ENCODE measurements at regions not wholly inside any gene's neighbourhood (a gene's known extent, or its start where the extent isn't known, plus 50 kb on each side); places are given as distances from the start of the nearest gene placed in this dataset.

DNA sequence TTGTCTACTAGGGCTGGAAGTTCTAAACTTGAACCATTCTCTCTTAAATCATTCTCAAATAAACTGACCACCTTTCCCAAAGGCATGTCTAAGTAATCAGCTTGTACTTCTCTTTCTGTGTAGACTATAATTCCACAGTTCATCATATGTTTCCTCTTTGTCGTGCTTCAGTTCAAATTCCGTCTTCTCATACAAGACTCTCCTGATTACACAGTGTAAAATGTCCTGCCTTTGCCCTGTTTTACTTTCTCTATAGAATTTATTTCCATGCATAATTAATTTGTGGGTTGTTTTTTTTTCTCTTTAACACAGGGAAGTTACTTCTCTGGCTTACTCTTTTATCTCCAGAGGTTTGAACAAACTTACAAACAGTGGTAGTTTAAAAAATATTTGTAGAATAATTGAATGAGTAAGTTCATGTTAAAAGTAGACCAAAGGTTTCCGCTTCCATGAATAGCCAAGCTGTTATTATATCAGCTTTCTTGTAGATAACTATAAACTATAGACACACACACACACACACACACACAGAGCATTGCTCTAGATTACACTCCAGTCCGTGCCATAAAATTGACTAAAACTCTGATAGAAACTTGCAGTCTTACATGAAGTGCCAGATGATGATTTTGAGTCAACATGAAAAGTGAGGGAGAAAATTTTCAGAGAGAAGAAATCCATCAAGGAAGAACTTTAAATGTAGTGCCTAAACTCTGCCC is 119.0 kb downstream of the SUCNR1 start:
- no peak for DNase-seq

DNA sequence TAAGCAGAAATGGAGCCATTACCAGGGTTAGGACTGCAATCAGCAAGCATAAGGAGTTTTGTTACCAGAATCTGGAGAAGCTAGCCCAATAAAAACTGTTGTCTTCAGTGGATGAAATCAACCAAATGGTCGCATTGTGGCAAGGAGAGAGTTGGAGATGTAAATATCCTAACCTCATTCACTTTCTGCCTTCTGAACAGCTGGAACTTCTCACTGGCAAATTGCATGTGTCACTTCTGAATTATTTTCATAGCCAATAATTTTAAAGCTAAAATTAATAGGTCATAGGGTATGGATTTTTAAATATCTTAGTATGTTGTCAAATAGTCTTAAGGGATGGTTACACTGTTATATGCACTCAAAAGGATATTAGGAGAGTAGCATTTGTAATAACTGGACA is 121.6 kb downstream of the SUCNR1 start:
- no peak for DNase-seq

DNA sequence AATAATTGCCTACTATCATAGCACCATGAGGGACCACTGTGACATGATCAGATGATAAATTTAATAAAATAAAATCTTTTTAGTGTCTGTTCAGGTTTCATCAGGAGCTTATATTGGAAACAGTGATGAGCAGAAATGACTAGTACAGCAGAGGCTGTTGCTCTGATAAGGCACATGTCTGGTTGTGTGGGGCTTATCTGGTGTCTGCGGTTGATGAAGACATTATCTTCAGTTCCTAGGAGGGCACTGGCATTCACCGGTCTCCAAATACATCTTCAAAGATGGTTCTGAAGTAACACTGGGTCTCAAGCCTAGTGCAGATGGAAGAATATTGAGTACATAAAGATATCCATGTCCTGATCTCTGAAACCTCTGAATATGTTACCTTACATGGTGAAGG is 125.3 kb downstream of the SUCNR1 start:
- no peak for DNase-seq

DNA sequence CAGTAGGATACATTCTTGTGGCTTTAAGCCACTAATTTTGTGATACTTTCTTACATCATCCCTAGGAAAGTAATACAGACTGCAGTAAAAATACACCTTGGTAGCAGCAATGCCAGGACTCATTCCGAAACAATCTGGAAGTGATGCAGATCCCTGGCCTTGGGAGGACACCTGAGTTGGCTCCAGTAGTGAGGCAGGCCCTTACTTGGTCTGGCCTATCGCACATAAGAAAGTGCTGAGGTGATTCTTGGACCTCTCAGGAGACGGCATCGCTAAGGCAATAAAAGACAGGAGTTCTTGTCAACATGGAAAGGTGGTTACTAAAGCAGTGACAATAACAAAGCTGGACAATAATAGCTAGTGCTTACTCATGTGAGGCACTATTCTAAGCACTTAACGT is 126.5 kb downstream of the SUCNR1 start:
- no peak for DNase-seq

DNA sequence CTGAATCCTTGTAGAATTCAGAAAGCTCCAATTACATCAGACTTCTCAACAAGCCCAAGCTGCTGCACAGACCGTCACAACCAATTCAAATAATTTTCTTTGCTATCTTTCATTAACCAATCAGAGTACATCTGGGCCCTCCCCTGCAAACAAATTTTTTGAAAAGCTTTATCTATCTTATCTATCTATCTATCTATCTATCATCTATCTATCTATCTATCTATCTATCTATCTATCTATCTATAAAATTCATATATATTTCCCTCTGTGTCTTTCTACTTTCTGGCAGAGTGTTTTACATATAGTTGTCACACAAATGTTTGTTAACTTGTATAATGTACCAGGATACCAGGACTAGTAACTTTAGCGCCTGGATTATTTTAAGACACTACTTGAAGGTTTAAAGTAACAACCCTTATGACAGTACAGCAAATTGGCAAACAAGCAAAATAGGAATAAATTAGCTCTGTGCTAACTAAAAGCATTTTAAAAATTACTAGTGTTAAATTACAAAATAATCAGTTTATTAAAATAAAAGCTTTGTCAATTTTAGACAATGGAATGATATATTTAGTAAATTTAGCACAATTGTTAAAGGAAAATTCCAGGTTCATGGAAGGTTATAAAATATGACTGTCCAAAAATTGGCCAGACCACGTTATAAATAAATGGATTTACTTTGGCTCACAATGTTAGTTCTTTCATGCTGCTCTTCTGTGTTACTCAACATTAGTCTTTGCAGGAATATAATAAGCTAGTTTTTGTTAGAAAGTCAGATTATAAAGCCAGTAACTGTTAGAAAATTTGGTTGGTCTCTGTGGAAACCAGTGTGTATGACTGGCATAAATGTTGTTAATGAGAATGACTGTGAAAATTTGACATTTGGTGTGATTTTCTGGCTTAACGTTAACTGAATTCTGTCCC is 138.6 kb downstream of the SUCNR1 start:
- no peak for DNase-seq

DNA sequence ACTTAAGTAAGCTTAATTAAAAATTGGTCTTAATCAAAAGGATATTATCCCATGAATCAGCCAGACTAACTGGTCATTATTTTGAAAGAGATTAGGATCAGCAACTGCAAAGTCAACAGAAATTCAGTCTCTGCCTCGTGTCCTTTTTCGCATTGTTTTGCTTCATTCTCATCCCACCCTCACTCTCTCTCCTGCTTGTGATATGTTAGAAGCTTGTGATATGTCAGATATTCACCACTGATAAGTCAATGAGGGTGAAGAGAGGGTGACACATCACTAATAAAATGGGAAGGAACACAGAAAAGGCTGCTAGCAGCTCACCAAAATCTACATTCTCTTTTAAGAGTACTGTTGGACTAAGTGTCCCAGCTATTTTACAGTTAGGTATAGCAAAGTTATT is 146.1 kb downstream of the SUCNR1 start:
- DNase-seq, result no peak

DNA sequence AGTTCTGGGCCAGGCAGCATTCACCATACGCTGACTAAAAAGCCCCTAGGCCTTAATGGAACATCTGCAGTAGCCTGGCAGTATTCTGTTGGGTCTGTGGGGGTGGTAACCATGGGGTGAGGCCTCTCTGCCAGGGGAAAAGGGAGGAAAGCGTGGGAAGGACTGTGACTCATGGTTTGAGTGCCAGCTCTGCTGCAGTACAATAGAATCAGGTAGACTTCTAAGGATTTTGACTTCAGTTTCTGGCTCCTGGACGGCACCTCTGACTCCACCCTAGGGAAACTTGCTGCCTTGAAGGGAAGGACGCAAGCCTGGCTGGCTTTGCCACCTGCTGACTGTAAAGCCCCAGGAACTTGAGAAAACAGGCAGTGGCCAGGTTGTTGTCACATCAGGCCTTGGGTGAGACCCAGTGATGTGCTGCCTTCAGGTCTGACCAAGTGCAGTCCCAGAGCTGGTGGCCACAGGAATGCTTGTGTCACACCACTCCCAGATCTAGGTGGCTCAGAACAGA is 148.6 kb downstream of the SUCNR1 start:
- DNase-seq, result peak; percentile 70

DNA sequence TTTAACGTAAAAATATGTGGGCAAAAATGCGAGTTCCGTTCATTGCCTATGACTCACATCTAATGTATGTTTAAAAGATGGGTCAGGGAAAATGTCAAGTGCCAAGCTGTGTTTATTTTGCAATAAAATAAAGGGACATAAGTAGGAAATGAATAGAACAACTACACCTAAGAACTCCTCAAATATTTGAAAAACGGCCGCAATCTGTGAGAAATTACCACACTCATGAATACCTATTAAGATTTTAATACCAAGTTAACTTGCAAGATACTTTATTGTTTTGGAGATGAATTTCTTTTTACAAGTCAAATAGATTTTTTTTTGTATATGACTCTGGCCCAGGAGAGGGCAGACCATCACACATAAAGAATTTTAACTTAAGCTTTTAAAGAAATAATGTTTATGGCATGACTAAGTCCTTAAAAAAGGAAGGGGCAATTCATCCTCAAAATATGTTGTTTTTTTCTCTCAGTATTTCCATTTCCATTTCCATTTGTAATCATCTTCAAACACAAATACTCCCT is 152.7 kb downstream of the SUCNR1 start:
- DNase-seq, result no peak

DNA sequence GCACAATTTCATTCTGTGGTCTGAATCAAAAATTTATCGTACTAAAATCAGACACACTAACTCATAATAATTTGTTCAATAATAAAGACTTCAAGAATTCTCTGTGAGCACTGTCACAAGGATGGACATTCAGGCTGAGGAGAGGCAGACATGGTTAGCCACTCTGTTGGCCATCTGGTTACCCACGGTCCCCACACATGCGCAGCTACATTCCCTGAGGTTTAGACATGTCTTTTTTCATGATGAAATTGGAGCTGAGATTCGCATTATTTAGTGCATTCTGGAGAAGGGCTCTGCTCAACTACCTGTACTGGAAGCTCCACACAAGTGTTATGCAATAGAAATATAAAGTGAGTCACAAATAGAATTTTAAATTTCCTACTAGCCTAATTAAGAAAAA is 156.9 kb downstream of the SUCNR1 start:
- no peak for DNase-seq

DNA sequence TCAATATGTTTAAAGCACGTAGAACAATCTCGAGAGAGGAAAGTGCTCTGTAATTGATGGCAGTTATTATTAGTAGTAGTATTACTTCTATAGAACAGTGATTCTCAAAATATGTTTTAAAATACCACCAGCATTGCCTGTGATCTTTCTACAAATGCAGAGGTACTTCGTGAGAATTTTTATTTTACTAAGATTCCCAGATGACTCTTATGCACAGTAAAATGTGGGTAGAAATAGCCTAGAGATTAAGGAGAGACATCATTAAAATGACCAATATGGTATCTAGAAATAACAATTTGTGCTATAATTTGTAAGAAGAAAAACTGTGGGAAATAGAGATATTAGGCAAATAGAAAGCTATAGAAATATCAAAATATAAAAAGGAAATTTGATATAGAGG is 157.9 kb downstream of the SUCNR1 start:
- no peak for DNase-seq

DNA sequence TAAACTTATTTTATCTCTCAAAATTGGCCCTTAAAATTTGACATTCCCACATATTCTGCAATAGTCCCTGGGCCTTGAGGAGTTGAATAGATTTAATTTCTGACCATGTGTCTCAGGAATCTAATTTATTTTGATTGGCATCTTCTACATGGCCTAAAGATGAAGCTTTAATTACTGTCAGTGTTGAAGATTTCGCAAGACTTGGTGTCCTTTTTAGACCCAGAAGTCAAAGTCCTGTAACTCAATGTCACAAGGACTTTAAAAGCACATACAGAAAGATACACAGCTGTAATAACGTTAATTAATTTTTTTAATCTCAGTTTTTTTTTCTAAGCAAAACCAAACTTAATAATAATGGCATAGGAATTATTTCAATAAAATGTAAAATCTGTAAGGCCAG is 163.9 kb downstream of the SUCNR1 start:
- no peak for DNase-seq

DNA sequence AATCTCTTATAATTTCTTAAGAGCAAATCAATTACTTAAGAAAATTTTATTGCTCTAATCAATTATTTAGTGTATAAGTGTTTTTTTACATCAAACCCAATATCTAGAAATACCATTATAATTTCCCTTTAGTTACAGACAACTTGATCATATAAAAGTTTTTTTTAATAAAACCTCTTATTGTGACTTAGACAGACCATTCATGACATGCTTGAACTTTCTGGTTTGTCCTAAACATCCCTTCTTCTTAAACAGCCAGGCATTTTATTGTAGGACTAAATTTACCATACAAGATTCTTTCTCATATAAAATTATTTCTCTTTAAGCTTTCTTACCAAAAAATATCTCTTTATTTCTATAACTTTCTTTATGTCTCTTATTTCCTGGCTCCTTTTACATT is 164.5 kb downstream of the SUCNR1 start:
- DNase-seq, result no peak

DNA sequence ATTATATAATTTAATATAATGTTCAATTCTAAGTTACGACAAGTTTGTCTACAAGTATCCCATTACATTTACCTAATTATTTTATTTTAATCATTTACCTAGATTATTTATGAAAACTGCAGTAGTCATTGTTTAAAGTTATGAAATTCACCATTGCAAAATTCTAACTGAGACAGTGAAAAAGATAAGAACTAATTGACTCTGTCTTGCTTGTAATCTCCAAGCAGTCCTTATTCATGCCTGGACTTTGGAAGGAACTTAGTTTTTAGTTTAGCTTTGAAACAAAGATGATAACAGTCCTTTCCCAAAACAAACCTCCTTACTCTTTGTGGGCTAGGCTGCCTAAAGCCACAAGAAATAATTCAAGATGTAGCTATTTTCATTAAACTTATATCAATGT is 165.0 kb downstream of the SUCNR1 start:
- DNase-seq, result no peak

DNA sequence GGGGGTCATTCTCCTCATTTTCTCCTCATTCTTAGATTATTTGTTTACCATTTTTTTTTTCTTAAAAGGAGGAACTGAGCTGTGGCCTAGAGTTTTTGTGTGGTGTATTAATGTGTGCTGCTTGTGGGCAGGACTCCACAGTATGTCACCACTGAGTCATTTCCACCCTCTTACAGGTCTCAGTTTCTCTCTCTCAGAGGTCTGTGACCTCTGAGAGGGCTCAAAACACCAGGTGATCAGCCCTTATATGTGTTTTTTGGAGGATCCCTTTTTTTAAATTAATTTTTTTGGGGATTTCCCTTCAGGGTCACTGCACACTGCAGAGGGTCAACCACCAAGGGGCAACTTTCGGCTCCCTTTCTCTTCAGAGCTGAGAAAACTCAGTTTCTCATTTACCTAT is 166.4 kb downstream of the SUCNR1 start:
- no peak for DNase-seq

DNA sequence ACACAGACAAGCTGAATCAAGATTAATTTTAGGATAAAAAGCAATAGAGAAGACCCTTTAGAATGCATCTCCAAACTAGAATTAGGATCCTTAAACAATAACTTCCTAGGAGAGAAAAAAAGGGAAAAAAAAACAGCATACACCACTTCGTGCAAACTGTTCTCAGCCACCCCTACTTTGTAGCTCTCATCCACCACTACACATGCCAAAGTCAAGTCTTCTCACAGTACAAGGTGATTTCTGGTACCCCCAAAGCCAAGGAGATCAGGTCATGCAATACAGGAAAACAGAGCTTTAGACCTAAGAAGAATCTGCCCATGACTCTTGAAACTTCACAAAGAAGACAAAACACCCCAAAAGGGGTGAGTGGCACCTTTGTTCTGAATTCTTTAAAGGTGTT is 166.9 kb downstream of the SUCNR1 start:
- no peak for DNase-seq

DNA sequence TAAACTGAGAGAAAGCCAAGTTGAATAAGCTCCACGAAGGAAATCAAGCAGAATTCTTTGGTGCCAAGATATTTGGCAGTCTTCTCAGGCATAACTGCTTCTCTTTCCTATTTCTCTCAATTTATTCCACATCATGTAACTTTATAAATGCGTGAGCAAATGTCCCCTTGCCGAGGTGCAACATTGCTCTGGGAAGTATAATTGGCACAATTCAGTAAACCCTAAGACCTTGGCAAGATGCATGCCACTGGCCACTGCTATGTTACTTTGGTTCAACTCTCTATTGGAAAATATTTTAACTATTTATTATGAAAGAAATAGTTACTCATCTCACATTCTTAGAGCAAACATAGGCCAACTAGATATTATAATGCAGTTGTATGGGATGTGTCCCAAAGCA is 170.2 kb downstream of the SUCNR1 start:
- DNase-seq, result no peak

DNA sequence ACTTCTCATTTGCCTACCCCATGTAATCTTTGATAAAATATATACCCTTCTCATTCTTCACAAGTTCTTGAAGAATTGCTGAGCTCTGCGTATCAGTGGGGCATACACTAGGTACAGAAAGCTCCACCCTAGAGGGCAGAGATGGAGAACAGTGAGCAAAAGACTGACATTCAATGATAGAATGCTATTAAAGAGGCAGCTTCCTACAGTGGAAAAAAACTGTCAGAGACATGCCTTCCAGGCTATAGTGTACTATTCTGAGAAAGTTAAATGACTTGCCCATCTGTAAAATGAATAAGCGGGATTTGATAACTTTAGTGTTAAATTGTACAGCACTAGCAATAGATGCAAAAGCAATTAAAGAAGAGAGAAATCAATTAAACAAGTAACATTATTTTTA is 172.8 kb downstream of the SUCNR1 start:
- no peak for DNase-seq

DNA sequence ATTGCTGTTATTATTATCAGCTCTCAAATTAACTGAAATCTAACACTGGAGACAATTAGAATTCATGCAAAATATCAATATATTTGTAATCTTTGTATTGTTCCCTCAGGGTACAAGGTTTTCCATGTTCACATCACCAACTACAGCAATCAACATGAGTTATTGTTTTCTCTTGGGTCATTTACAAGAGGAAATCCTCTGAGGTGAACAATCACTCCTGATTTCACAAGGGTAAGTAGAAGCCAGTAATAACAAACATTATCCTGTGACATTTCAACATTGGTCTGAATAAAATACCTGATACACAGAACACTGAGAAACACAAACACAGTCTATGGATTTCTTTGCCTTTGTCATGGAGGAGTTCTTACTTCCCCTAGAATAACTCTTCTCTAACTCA is 174.0 kb downstream of the SUCNR1 start:
- DNase-seq, result no peak

DNA sequence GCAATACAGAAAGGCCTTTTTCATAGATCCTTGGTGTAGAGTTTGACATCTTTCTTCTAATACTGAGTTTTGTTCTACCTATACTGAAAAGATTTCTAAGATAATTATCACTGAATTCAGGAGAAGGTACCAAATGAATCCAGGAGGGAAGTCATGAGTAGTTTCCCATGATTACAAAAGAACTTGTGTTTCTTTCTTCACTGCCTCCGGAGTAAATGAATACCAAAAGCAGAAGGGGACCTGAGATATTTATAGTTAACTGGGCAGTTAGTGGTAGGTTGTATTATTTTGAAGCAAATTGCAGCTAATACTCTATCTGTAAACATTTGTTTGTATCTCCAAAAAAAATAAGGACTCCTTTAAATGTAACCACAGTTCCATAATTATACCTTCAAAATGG is 175.4 kb downstream of the SUCNR1 start:
- no peak for DNase-seq

DNA sequence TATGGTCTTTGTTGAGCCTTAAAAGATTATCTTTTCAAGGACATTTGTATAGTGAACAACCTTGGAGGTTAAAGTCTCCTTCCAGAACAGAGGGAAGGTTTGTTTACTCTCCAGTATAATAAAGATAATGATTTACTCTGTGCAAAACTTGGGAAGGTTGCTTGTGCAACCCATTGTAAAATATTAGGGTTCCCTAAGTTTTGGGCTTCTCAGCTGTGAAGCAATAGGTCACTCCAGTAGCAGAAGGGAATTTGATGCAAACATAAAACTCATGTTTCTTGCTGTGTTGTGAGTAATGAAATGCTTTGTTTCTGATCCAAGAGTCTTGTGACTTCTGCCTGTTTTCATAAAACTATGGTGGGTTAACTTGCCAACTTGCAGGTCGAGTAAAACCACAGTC is 177.5 kb downstream of the SUCNR1 start:
- DNase-seq, result no peak

DNA sequence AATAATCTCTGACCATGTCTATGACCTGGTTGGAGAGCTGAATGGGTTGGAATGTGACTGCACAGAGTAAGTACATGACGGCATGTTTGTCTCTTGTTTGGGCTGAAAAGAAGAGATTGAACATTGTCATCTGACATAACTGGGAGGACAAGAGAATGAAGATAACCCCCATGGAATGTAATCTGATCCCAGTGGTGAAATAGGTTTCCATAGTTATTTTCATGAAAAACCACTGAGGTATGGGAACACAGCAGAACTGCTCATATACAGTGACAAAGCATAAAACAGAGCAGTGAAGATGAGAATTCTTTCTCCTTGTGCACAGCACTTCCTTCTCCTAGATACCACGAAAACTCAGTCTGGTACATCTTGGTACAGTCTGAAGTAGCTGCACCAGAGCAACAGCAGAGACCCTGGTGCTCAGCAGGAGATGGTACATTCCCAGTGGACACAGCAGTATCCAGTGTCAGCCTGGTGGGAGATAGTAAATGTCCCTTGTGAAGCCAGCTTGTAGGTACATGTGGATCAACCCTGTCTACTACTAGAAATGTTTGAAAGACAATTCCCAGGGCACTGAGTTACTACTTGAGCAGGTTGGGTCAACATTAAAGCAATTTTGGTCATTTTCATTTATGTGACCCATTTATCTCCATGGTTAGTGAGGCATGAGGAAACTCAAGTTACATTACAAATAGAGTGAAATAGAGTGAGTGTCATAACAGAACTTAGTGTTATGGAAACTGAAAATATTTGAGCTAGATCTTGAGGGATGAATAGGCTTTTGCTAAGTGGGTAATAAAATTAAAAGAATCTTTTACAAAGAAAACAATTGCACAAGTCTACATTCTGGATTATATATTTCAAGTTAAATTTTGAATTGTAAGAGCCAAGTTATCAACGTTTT is 178.3 kb downstream of the SUCNR1 start:
- DNase-seq, result no peak

DNA sequence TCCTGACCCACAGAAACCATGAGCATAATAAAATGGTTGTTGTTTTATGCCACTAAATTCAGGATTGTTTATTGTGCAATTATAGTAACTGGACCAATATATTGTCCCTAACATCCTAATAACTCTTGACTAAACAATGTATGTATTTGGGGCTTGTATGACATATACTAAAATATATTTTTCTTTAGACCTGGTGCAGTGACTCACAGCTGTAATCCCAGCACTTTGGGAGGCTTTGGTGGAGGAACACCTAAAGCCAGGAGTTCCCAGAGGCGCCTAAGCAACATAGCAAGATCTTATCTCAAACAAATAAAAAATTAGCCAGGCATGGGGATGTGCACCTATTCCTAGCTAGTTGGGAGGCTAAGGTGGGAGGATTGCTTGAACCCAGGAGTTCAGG is 180.4 kb downstream of the SUCNR1 start:
- no peak for DNase-seq

DNA sequence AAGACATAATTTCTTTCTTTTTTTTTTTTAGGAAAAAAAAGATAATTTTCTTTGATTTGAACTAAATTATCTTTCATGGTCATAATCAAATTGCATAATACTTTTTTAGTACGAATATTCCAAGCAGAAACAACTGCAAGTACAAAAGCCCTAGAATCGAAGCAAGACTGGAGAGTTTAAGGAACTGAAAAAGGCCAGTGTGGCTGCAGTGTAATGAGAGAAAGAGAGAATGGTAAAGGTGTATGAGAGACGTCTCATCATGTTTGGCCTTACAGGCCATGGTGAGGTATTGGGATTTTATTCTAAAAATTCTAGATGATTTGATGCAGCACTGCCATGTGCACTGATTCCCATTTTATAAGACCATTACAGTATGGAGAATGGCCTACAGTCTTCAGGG is 180.9 kb downstream of the SUCNR1 start:
- no peak for DNase-seq

Data from activated effector memory CD4-positive, alpha-beta T cell treated with anti-CD3 and anti-CD28 coated beads, Interleukin-2, amount 50 U/mL, for 16 hours (primary cell).